ENCODE measurements at regions not wholly inside any gene's neighbourhood (a gene's known extent, or its start where the extent isn't known, plus 50 kb on each side); places are given as distances from the start of the nearest gene placed in this dataset.

- no peak overlapping the region for H3K4me3 ChIP-seq (replicated peaks in 1 of 2; ENCODE audit: low read depth in 2 of 2, low read length in 2 of 2)
- DNase-seq (ENCODE audit: low read depth in 2 of 2): no peak
- TF ChIP-seq, protein P1, sequence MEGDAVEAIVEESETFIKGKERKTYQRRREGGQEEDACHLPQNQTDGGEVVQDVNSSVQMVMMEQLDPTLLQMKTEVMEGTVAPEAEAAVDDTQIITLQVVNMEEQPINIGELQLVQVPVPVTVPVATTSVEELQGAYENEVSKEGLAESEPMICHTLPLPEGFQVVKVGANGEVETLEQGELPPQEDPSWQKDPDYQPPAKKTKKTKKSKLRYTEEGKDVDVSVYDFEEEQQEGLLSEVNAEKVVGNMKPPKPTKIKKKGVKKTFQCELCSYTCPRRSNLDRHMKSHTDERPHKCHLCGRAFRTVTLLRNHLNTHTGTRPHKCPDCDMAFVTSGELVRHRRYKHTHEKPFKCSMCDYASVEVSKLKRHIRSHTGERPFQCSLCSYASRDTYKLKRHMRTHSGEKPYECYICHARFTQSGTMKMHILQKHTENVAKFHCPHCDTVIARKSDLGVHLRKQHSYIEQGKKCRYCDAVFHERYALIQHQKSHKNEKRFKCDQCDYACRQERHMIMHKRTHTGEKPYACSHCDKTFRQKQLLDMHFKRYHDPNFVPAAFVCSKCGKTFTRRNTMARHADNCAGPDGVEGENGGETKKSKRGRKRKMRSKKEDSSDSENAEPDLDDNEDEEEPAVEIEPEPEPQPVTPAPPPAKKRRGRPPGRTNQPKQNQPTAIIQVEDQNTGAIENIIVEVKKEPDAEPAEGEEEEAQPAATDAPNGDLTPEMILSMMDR (IDR thresholded peaks at IDR 0.05; ENCODE audit: low read depth, low read length): no peak
Observed at GRCh38 chr15:77746254-77747174, 113.8 kb upstream of the LINGO1 start.

DNA sequence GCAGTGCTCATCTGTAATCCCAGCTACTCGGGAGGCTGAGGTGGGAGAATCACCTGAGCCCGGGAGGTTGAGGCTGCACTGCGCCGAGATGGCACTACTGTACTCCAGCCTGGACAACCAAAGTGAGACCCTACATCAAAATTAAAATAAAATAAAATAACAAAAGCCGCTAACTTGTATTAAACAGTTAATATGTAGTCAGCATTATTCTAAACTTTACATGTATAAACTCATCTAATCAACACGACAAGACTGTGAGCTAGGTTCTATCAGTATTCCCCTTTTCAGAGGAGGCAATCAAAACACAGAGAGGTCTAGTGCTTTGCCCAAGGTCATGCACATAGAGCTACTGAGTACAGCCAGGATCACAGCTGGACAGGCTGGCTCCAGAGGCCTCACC is 111.7 kb upstream of the LINGO1 start:
- no peak overlapping the region for H3K4me3 ChIP-seq (replicated peaks in 1 of 2; ENCODE audit: low read depth in 2 of 2, low read length in 2 of 2)
- no peak for DNase-seq (ENCODE audit: low read depth in 2 of 2)
- TF ChIP-seq, protein P1 (IDR thresholded peaks at IDR 0.05; ENCODE audit: low read depth, low read length): no peak

- no peak overlapping the region for H3K4me3 ChIP-seq (replicated peaks in 1 of 2; ENCODE audit: low read depth in 2 of 2, low read length in 2 of 2)
- TF ChIP-seq, protein P1 (IDR thresholded peaks at IDR 0.05; ENCODE audit: low read depth, low read length): no peak
- no peak for DNase-seq (ENCODE audit: low read depth in 2 of 2)
Observed at GRCh38 chr15:77742570-77742969, 109.9 kb upstream of the LINGO1 start.

- no peak for DNase-seq (ENCODE audit: low read depth in 2 of 2)
- no peak overlapping the region for H3K4me3 ChIP-seq (replicated peaks in 1 of 2; ENCODE audit: low read depth in 2 of 2, low read length in 2 of 2)
- TF ChIP-seq, protein P1 (IDR thresholded peaks at IDR 0.05; ENCODE audit: low read depth, low read length): no peak
Observed at GRCh38 chr15:77742127-77742526, 109.4 kb upstream of the LINGO1 start.

DNA sequence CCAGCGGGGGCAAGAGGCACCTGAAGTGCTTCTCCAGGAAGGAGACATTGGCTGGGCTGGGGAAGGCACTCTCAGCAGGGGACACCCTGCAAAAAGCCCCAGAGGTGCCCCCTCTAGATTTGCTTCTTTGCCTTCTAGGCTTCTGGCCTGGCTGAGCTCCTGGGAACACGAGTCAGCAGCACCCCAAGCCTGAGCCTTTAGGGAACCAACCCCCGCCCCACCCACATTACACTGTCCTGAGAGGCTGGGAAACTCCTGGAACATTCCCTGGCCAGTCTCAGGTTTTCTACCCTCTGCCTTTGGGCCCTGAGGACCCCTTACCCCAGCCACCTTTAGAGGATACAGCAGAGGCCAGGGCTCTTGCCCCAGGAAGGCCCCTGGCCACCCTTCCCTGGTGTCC is 108.4 kb upstream of the LINGO1 start:
- no peak for DNase-seq (ENCODE audit: low read depth in 2 of 2)
- no peak overlapping the region for H3K4me3 ChIP-seq (replicated peaks in 1 of 2; ENCODE audit: low read depth in 2 of 2, low read length in 2 of 2)
- TF ChIP-seq, protein P1 (IDR thresholded peaks at IDR 0.05; ENCODE audit: low read depth, low read length): no peak

DNA sequence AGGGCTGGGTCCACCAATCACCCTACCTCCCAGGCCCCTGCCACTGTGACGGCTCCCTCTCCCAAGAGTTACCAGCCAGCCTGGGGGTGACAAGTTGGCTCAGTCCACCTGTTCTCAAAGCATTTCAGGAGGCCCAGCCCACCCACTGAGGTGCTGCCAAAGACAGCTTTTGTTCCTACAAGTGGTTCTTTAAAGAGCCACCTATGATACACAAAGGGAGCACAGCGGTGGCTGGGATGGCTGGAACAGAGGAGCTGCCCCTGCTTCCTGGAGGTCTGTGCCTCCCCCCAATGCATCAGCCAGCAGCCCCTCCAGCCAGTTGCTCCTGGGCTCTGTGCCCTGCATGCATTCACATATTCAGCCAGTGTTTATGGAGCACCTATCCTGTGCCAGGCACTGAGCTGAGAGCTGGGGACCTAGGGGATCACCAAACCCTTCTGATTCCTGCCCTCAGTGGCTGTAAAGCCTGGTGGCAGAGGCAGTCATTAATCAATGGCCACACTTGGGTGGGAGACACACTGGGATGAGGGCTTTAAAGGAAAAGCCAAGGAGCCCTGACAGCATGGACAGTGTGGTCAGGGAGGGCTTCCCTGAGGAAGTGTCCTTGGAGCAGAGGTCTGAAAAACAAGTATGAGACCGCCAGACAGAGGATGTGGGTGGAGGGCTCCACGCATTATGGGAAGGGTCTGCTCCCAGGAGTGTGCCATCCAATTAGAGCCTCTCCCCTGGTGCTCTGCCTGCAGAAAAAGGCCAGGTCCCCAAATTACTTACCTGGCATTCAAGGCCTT is 107.1 kb upstream of the LINGO1 start:
- H3K4me3 ChIP-seq (replicated peaks in 1 of 2; ENCODE audit: low read depth in 2 of 2, low read length in 2 of 2): no peak overlapping the region
- TF ChIP-seq, protein P1 (IDR thresholded peaks at IDR 0.05; ENCODE audit: low read depth, low read length): no peak
- DNase-seq (ENCODE audit: low read depth in 2 of 2): no peak

Data from cardiac fibroblast (primary cell).